ENCODE measurements at regions not wholly inside any gene's neighbourhood (a gene's known extent, or its start where the extent isn't known, plus 50 kb on each side); places are given as distances from the start of the nearest gene placed in this dataset.

DNA sequence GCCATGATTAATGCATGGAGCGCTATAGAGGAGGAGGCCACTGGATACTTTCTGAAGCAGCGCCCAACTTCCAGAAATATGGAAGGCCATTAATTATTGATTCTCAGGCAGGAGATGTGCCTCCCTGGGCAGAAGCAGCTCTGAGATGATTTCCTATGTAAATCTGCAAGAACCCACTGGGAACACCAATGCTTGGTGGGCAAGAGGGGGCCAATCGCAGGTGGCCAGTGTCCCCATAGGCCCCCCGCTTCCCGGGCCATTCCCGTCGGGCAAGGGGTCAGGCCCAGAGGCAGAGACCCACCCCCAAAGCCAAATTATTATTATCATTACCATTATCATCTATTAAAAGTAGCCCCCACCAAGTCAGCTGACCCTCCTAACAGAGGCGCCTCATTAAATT, 288.0 kb upstream of the TLE3 start:
- DNase-seq (ENCODE audit: low read depth, low spot score): no peak
- no peak for TF ChIP-seq FOXP2 (optimal IDR thresholded peaks at IDR 0.05; ENCODE audit: control extremely low read depth, extremely low read length, insufficient read depth)
- TF ChIP-seq POLR2AphosphoS5 (IDR thresholded peaks at IDR 0.05; ENCODE audit: borderline replicate concordance, low read depth, low read length): no peak
- TF ChIP-seq EZH2 (IDR thresholded peaks at IDR 0.05): no peak
- Histone ChIP-seq H3K27ac (no peak overlapping the region), H3K9me3 (ENCODE audit: low read depth, low read length) (peaks cover 4% of the 10 kb centered on the region; the same call in 1 of the 2 replicates), H3K36me3 (ENCODE audit: insufficient read depth, low read length) (no peaks in the 10 kb centered on the region), H3K4me3 (no peak overlapping the region), H3K9ac (ENCODE audit: insufficient read length) (no peak overlapping the region)

DNA sequence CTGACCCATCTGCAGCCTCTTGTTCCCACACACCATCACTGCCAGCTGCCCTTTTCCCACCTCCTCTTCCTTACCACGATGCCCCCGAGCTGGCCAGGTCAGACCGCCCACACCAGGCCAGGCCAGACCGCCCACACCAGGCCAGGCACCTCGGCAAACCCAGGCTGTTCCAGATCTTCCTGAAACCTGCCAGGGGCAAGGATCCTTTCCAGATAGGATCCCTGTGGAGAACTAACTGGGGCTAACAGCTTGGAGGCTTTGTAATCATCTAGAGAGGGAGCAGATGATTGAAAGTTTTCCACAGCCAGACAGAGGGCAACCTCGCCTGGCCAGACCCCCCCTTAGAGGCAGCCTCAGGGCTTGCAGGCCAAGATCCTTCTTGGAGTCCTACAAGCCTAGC, 287.3 kb upstream of the TLE3 start:
- H3K9ac ChIP-seq (ENCODE audit: insufficient read length): no peak overlapping the region
- no peaks in the 10 kb centered on the region for H3K9me3 ChIP-seq (ENCODE audit: low read depth, low read length)
- DNase-seq (ENCODE audit: low read depth, low spot score): no peak
- H3K36me3 ChIP-seq (ENCODE audit: insufficient read depth, low read length): no peaks in the 10 kb centered on the region
- H3K27ac ChIP-seq: no peak overlapping the region
- no peak overlapping the region for H3K4me3 ChIP-seq
- no peak for TF ChIP-seq EZH2 (IDR thresholded peaks at IDR 0.05)
- TF ChIP-seq POLR2AphosphoS5 (IDR thresholded peaks at IDR 0.05; ENCODE audit: borderline replicate concordance, low read depth, low read length): no peak
- no peak for TF ChIP-seq FOXP2 (optimal IDR thresholded peaks at IDR 0.05; ENCODE audit: control extremely low read depth, extremely low read length, insufficient read depth)

DNA sequence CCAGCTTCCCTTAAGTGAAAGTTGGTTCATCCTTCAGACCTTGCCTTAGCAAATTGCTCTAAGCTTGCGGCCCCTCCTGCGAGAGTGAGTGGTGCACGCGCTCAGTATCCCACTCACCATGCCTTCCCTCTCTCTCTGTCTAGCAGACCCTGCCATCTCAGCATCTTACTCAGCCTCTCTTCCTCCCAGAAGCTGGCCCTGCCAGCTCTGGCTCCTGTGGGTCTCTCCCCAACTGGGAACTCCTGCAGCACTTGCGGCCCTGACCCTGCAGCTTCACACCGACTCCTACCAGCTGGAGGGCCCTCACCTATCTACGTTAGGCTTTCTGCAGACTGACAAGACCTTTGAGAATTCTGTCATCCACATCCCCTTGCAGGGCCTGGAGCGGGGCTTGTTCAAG, 286.1 kb upstream of the TLE3 start:
- DNase-seq (ENCODE audit: low read depth, low spot score): no peak
- Histone ChIP-seq H3K9ac (ENCODE audit: insufficient read length) (no peak overlapping the region), H3K27ac (no peak overlapping the region), H3K4me3 (no peak overlapping the region), H3K36me3 (ENCODE audit: insufficient read depth, low read length) (no peaks in the 10 kb centered on the region), H3K9me3 (ENCODE audit: low read depth, low read length) (no peaks in the 10 kb centered on the region)
- TF ChIP-seq FOXP2 (optimal IDR thresholded peaks at IDR 0.05; ENCODE audit: control extremely low read depth, extremely low read length, insufficient read depth): no peak
- TF ChIP-seq POLR2AphosphoS5 (IDR thresholded peaks at IDR 0.05; ENCODE audit: borderline replicate concordance, low read depth, low read length): no peak
- no peak for TF ChIP-seq EZH2 (IDR thresholded peaks at IDR 0.05)

DNA sequence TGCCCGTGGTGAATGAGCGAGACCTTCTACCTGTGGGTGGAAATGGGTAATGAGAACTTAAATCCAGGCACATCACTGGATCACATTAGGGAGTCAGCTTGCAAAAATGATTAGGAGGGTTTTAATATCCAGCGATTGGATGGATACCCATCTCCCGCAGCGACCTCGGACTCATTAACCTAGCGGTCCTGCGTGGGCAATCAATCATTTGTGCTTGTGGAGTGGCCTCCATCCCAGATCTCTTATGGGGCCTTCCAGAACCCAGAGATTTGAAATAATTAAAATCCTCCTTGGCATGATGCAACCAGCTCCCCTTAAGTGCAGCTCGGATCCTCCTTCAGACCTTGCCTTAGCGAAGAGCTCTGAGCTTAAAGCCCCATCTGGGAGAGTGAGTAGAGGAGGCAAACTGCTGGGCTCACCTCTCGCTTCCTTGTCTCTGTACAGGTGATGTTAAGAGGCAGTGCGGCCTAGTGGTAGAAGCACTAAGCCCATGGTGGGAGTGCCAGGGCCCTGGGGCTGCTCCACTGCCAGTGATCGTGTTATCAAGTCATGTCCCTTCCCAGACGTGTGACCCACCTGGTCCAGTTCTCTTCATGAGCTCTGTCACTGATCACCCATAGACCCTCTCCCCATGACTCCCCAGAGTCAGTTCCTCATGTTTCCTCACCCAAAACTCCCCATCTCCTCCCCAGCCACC, 285.2 kb upstream of the TLE3 start:
- Histone ChIP-seq H3K4me3 (no peak overlapping the region), H3K27ac (no peak overlapping the region), H3K9ac (ENCODE audit: insufficient read length) (no peak overlapping the region), H3K9me3 (ENCODE audit: low read depth, low read length) (no peaks in the 10 kb centered on the region), H3K36me3 (ENCODE audit: insufficient read depth, low read length) (no peaks in the 10 kb centered on the region)
- no peak for DNase-seq (ENCODE audit: low read depth, low spot score)
- TF ChIP-seq POLR2AphosphoS5 (IDR thresholded peaks at IDR 0.05; ENCODE audit: borderline replicate concordance, low read depth, low read length): no peak
- no peak for TF ChIP-seq FOXP2 (optimal IDR thresholded peaks at IDR 0.05; ENCODE audit: control extremely low read depth, extremely low read length, insufficient read depth)
- no peak for TF ChIP-seq EZH2 (IDR thresholded peaks at IDR 0.05)

DNA sequence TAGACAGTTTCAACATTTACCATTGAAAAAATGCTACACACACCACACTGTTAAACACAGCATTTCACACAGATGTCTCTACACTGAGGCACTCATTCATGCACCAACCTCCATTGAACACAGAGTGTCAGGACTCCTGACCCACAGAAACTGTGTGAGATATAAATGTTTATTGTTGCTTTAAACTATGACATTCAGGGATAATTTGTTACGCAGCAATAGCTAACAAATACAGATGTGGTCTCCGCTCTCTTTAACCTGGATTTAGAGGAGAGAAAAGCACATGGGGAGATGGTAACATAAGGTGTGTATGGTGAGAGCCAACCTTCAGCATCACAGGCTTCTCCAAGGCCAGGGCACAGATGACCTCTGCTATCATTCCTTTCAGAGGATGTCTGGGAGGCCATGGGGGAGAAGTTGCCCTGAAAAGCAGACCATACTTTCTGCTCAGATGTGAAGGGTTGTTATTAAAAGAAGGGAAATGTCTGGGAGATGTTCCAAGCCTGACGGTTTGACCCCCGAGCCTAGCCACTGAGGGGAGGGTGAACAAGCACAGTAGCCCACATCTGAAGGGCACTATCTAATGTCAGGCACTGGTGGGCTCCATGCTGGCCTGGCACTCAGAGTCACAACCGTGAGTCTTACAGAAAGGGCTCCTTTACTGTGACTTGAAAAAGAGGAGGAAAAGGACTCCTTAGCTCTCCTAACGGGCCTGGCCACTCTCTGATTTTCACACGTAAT, 284.5 kb upstream of the TLE3 start:
- Histone ChIP-seq H3K27ac (no peak overlapping the region), H3K36me3 (ENCODE audit: insufficient read depth, low read length) (no peaks in the 10 kb centered on the region), H3K9ac (ENCODE audit: insufficient read length) (no peak overlapping the region), H3K4me3 (no peak overlapping the region), H3K9me3 (ENCODE audit: low read depth, low read length) (no peaks in the 10 kb centered on the region)
- DNase-seq (ENCODE audit: low read depth, low spot score): no peak
- TF ChIP-seq EZH2 (IDR thresholded peaks at IDR 0.05): no peak
- no peak for TF ChIP-seq FOXP2 (optimal IDR thresholded peaks at IDR 0.05; ENCODE audit: control extremely low read depth, extremely low read length, insufficient read depth)
- no peak for TF ChIP-seq POLR2AphosphoS5 (IDR thresholded peaks at IDR 0.05; ENCODE audit: borderline replicate concordance, low read depth, low read length)

DNA sequence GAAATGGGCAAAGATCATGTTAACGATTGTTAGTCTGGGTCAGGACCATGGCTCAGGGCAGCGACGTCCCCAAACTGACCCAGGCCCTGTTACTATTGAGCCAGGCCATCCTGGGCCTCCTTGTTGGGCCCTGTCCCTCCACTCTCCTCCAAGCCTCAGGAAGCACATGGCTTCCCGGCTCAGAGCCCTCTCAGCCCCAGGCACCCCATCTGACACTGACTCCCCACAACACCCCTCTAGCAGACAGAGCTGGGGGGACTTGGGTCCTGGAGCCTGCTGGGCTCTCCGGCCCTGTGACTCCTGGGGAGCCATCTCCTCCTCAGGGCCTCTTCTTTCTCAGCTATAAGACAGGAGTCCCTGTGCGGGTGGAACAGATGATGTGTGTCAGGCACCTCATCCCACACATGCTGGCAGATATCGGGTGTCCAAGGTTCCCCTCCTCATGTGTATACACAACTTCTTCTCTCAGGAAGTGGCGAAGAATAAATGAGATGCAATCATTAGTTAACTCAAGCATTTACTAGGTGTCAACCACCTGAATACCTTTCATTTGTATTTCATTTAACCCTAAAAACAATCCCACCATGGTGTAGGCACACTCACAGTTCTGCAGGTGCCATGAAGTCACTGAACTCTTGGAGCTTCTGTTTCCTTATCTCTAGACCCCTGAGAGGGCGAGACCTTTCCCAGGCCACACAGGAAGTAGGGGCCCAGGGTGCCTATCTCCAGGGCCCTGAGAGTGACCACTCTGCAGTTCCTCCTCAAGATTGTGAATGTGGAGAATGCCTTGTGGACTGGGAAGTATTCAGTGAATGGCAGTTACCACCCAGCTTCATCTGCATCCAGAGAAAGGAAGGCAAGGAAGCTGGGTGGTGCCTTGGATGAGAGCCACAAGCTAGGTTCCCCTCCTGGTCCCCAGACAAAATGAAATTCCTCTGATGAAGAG, 282.5 kb upstream of the TLE3 start:
- TF ChIP-seq FOXP2 (optimal IDR thresholded peaks at IDR 0.05; ENCODE audit: control extremely low read depth, extremely low read length, insufficient read depth): no peak
- no peak overlapping the region for H3K27ac ChIP-seq
- no peaks in the 10 kb centered on the region for H3K36me3 ChIP-seq (ENCODE audit: insufficient read depth, low read length)
- DNase-seq (ENCODE audit: low read depth, low spot score): no peak
- no peak overlapping the region for H3K9ac ChIP-seq (ENCODE audit: insufficient read length)
- H3K4me3 ChIP-seq: no peak overlapping the region
- H3K9me3 ChIP-seq (ENCODE audit: low read depth, low read length): no peaks in the 10 kb centered on the region

DNA sequence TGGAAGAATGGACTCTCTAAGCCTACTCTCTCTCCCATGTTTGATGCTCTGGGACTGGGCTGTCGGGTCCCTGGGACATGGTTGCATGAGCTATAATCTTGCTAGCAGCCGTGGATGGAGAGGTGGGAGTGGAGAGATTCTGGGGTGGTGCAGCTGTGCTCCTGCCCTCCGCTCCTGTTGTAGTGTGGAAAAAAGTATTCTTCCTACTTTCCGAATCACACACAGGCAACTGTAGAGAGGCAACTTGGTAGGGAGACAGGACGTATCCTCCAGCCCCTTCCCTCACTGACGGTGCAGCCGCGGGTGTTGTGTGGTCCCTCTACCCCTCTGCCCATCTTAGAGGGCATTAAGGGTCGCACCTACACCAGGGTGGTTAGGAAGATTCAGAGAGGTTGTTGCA, 281.4 kb upstream of the TLE3 start:
- Histone ChIP-seq H3K9me3 (ENCODE audit: low read depth, low read length) (no peaks in the 10 kb centered on the region), H3K4me3 (no peak overlapping the region), H3K9ac (ENCODE audit: insufficient read length) (no peak overlapping the region), H3K36me3 (ENCODE audit: insufficient read depth, low read length) (no peaks in the 10 kb centered on the region), H3K27ac (no peak overlapping the region)
- no peak for TF ChIP-seq POLR2AphosphoS5 (IDR thresholded peaks at IDR 0.05; ENCODE audit: borderline replicate concordance, low read depth, low read length)
- no peak for TF ChIP-seq EZH2 (IDR thresholded peaks at IDR 0.05)
- no peak for DNase-seq (ENCODE audit: low read depth, low spot score)

Measured in SK-N-MC (cell line).